GM19240 (cell line): ENCODE measurements at regions not wholly inside any gene's neighbourhood (a gene's known extent, or its start where the extent isn't known, plus 50 kb on each side); places are given as distances from the start of the nearest gene placed in this dataset.

ENCODE experiments used
- DNase-seq: peaks from one replicate; pipeline ENCODE4 v3.0.0; 2011; ENCODE audit warnings: low spot score; ENCODE audit not compliant: insufficient read length

DNA sequence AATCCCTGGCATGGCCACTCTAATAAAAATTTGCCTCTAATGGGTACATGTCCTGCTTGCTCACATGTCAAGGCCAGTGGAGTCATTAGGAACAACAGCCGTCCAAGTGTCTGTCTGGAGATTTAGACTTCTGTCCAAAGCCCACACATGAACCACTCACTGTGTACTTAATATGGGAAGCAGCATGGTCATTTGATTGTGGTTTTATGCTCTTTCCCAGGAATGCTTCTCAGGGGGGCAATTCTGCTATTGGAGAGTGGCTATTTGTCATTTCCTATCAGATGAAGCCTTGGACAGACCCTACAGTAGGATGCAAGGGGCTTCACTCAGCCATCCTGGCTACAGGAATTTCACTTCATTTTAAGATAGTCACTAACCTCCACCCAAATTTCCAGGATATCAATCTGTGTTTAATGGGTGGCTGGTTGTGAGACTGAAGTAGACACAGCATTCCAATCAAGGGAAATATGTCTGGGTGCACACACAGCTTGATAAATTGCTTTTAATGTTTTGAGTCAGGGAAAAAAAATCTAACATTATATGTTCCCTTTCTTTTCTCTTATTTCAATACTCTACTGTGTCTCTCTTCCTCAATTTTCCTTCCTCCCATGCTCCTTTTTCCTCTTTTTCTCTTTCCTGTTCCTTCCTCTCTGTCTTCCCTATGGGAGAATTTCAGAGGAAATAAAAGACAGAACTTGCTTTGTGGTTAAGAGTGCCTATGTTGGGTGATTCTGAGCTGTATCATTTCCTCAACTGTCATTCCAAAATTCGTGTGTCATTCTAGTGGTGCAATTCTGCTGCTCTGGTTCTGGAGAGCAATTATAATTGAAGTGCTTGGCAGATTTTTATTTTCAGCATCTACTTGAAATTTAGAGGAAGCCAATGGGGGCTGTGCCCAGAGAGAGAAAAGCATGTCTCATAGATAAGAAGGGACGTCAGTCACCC is 320.1 kb downstream of the OSR1 start:
- no peak for DNase-seq

- no peak for DNase-seq
Observed at GRCh38 chr2:19036091-19036490, 322.3 kb downstream of the OSR1 start.

DNA sequence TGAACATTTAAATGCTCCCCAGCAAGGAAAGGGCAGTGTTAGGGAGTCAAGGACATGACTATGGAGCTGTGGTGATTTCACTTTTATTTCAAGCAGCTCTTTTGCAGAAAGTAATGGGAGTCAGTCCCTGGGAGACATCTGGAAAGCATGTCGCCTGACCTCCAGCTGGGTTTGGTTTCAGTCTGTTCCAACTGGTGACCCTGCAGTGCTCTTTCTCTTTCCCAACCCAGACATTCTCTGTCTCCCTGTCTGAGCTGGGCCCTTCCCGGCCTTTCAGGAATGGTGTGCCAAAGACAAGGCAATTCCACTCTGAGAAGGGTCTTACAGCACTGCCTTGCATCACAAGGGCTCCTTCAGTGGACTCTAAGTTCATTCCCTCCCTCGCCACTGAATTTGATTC is 323.2 kb downstream of the OSR1 start:
- no peak for DNase-seq

- DNase-seq: no peak
Observed at GRCh38 chr2:19033240-19033639, 325.2 kb downstream of the OSR1 start.

- no peak for DNase-seq
Observed at GRCh38 chr2:19031642-19032041, 326.8 kb downstream of the OSR1 start.

DNA sequence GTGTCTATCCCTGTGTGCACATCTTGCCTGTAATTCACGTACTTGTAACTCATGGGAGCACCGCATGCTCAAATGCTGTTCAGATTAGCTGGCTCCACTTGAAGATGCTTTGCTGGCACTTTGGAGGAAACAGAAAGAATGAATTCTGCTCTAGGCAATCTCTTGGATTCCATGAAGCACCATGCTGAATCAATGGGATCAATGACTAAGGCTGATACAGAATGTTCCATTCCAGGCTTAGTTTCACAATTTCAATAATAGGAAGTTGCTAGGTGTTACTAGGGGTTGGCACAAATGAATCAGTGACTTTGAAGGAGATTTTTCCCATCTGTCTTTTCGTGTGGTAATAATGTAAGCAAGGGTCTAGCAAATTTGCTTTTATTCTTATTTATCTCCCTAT is 328.8 kb downstream of the OSR1 start:
- DNase-seq: no peak

GRCh38 chr2:19028587-19029375 is 329.6 kb downstream of the OSR1 start:
- no peak for DNase-seq

- no peak for DNase-seq
Observed at GRCh38 chr2:19027626-19028025, 330.8 kb downstream of the OSR1 start.

DNA sequence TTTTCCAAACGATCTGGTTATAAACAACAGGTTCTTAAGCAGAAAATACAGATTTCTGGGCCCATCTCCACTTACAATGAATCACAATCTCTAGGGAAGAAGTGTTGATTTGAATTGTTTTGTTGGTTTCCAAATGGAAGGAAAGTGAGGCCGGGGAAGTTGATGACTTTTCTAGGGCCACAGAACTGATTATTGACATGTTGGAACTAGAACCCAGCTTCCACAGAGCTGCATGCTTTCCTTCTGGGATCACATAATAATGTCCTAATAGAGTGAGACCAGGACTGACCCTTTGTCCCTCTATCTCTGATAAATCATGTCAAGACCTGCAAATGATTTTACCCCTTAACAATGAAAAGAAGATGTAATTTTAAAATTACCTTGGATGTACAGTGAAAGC is 332.2 kb downstream of the OSR1 start:
- DNase-seq: no peak

DNA sequence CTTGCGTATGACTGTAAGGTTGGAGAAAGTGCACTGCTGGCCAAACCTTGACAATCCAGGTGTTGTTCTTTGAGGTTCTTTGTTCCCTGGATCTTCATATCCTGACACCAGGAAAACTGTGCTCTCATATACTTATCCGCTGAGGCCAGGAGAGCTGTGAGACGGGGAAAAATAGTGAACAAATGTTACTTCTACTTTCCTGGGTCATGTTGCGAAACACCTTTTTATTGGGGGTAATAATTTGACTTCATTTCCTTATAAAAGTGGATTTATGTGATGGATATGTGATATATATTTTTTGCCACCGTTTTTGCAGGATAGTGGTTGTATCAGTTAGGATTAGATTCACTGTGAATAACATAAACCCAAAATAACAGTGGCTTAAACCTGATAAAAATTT is 336.1 kb downstream of the OSR1 start:
- no peak for DNase-seq

- DNase-seq: no peak
Observed at GRCh38 chr2:19021721-19022120, 336.7 kb downstream of the OSR1 start.

DNA sequence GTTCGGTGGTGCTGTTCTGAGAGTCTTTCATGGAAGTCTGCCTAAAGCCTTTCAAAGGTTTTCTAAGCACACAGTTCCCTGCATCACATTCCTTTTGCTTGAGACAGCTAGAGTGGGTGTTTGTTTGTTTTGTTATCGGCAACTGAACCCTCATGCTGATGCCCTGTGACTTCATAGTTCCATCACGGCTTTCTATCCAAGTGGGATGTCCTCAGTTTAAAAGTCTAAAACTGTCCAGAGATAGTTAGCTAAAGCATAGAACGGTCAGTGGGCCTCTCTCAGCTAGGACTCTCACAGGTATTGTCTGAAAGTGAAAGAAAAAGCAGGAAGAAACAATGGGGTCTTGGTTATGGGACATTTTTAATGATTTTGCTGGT is 337.3 kb downstream of the OSR1 start:
- DNase-seq: no peak

DNA sequence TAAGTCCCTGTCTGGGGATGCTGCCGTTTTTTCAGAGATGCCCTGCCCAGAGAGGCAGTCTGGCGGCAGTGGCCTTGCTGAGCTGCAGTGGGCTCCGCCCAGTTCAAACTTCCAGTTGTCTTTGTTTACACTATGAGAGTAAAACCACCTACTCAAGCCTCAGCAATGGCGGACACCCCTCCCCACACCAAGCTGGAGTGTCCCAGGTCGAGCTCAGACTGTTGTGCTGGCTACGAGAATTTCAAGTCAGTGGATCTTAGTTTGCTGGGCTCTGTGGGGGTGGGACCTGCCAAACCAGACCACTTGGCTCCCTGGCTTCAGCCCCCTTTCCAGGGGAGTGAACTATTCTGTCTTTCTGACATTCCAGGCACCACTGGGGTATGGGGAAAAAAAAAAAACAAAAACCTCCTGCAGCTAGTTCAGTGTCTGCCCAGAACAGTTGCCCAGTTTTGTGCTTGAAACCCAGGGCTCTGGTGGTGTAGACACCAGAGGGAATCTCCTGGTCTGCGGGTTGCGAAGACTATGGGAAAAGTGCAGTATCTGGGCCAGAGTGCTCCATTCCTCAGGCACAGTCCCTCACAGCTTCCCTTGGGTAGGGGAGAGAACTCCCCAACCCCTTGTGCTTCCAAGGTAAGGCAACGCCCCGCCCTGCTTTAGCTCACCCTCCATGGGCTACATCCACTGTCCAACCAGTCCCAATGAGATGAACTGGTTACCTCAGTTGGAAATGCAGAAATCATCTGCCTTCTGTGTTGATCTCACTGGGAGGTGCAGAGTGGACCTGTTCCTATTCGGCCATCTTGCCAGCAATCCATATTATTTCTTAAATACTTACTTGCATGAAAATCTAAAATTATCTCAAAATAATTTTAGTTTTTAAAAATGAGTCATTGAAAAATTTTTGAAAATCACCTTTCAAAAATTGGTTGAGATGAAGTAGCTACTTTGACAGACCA is 338.0 kb downstream of the OSR1 start:
- DNase-seq: no peak

- DNase-seq: no peak
Observed at GRCh38 chr2:19009510-19009909, 348.9 kb downstream of the OSR1 start.

- DNase-seq: no peak
Observed at GRCh38 chr2:19003554-19003953, 354.9 kb downstream of the OSR1 start.

DNA sequence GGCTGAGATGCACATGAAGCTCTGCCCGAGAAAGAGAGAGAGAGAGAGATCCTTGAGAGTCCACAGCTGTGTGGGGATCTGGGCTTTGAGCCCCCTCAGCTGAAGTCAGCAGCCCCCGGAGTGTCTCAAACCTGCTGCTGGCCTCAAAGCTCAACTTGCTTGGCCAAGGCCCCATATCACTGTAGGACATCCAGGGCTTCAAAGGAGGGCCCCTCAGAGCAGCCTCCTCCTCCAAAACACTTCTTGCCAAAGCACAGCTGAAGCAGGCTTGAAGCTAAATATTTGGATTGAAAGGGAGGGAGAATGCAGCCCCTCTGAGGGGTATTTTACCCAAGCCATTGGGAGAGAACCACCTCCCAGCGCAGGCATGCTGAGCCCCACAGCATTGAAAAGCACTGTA is 357.6 kb downstream of the OSR1 start:
- no peak for DNase-seq

GRCh38 chr2:18999198-18999597 is 359.2 kb downstream of the OSR1 start:
- no peak for DNase-seq

DNA sequence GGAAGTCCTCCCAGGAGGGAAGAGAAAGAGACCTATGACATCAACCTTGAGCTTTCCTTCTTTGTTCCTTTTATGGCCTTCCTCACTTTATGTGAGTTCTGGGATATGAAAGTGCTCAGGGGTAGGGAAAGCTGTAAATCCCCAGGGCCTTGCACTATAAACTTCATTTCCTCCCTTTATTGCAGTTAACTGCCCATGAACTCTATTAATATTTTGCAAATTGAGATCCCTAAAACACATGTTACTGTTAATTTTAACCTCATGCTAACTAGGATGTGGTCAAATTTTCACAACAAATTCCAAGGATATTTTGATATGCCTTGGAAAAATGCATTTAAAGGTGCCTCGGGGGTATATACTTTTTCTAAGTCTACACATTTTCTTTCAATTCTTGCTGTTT is 359.9 kb downstream of the OSR1 start:
- no peak for DNase-seq

GRCh38 chr2:18993756-18994338 is 364.6 kb downstream of the OSR1 start:
- DNase-seq: no peak

DNA sequence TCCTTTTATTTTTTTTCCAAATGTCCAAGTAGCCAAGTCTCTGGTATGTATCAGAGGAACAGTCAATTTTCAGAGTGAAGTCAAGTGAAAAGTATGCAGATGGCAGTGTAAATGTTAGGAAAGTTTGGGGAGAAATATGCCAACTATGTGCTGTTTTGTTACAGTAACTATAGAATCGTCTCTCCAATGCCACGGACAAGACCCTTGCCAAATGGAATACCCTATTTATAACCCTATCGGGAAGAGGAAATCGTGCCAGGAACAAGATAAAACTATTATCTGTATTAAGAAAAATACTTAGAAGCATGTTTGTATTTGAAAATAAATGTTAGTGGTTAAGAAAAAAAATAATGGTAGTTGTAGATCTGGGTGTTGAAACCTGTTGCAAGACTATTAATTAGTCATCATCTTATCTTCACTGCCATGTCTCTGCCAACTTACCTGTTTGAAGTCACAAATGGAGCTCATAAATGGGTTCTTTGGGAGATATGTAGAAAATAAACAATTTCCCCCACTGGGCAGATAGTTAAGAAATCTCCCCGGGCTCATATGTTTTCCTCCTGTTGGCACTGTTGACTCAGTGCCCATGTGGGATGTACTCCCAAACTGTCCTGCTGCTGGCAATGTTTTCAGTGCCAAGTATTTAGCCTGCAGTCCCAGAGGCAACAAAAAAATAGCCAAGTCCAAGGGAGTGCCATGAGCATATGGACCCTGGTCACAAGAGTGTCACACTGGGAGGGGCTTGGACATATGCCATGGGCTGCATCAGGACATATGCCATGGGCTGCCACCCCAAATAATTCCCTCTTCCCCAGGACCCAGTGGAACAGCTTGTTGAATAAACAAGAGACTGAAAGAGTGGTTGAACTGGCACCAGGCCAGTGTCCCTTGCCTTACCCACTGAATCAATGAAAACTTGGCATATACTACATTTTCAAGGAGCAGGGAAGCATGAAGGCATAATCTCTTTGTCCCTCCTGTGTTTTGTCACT is 366.9 kb downstream of the OSR1 start:
- DNase-seq: no peak
